ENCODE measurements at regions not wholly inside any gene's neighbourhood (a gene's known extent, or its start where the extent isn't known, plus 50 kb on each side); places are given as distances from the start of the nearest gene placed in this dataset.

DNA sequence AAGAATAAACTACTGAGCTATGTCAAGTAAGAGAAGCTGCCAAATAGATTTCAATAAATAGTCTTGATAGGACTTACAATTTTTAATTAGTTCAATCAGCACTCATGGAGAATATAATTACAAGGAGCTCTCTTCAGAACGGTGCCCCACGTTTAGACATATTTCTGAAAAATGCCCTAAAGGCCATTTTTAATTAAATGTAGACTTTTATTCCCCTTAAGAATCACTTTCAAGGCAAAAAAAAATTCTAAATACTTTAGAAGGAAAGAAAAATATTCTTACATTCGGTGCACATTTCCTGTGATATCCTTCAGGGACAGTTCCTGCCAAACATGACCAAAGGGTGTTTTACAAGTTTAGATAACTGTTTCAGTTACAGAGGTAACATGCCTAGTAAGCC is 202.5 kb upstream of the CDH7 start:
- intact Hi-C loops (cut with micrococcal nuclease), result no loop called here

GRCh38 chr18:65547046-65547445 is 203.8 kb upstream of the CDH7 start:
- intact Hi-C loops (cut with micrococcal nuclease), result no loop called here

DNA sequence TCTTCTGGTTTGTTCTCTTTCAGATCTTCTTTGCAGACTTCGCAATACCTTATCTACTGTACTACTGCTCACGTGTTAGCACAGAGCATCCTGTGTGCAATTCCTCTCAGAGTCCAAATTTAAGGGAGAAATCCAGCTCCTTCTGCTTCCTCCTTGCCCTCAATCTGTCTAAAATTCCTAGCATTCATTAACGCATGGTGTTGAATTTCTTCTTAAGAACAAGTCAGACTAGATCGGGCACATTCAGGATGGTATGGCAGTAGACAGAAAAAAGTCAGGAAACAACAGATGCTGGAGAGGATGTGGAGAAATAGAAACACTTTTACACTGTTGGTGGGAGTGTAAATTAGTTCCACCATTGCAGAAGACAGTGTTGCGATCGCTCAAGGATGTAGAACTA is 206.1 kb upstream of the CDH7 start:
- intact Hi-C loops (cut with micrococcal nuclease), result no loop called here

DNA sequence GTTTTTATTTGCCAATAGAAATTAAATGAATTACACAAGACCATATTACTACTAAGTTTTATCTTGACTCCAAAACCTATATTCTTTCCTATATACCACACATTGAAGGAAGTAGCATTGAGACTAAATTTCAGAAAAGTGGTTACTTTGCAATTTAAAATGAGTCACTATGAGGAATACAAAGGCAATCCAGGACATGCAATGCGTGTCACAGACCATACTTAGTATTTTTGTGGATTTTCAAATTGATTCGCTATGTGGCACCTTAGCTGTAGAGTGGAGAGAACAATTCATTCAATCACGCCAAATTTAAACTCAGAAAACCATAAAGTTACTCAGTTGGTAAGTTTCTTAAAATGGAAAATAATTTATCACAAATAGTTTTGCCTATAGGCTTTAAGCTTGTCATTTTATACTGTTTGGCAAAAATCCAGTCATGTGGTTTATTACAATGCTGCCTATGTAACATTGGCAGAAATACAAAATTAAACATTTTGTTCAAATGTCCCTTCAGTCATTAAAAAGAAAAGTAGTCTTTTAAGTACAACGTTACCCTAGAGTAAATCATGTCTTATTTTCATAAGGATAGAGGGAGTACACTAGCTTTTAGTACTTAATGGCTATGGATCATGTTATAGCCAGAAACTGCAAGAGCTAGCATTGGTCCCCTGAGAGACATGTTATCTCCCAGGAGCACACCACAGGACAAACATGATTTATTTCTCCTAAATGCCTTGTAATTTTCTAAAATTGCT is 222.8 kb upstream of the CDH7 start:
- intact Hi-C loops (cut with micrococcal nuclease), result no loop called here

DNA sequence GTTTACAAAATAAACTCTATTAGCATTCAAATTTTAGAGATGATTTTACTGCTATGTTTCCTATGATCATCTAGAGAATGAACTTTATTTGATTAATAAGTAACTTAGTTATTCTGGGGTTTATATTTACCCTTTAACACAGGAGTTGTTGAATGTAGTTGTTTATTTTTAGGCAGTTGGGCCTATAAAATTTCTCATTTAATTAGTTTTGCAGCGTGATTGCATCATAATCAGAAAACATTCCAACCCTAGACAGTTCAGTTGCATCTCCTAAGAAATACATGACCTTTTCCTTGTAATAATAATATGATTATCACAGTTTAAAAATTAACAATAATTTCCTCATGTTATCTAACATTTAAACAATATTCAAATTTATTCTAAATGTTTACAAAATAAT is 224.7 kb upstream of the CDH7 start:
- intact Hi-C loops (cut with micrococcal nuclease), result no loop called here

- intact Hi-C loops (cut with micrococcal nuclease), result no loop called here
Observed at GRCh38 chr18:65523461-65523860, 227.4 kb upstream of the CDH7 start.

DNA sequence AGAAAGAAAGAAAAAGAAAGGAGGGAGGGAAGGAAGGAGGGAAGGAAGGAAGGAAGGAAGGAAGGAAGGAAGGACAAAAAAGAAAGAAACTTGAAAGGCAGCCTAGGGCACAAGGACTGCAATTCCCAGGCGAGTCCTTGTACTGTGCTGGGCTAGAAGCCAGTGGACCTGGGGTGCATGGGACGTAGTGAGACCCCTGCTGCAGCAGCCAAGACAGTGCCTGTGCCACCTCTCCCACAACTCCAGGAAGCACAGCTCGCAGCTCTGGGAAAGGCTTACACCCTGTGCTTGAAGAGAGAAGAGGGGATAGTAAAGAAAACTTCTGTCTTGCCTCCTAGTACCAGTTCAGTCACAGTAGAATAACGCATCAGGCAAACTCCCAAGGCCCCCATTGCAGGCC is 227.9 kb upstream of the CDH7 start:
- intact Hi-C loops (cut with micrococcal nuclease), result no loop called here

GRCh38 chr18:65516209-65516608 is 234.6 kb upstream of the CDH7 start:
- intact Hi-C loops (cut with micrococcal nuclease), result no loop called here

GRCh38 chr18:65498605-65499004 is 252.2 kb upstream of the CDH7 start:
- intact Hi-C loops (cut with micrococcal nuclease), result no loop called here

DNA sequence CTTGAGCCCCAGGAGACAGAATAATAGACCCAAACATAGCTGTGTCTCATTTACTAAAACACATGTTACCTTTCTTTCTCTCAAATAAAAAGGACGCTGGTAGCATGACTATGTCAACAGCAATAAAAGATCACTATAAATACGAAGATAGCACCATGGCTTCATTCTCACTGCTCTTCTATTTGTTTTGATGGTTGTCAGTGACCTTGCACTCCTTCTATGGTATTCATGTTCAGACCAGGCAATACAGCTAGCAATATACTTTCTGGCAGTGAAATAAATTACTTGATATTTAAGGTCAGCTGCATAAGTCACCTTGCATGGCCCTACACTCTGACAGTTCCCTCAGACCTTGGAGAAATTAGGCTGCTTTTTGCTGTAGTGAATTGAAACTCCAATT is 263.2 kb upstream of the CDH7 start:
- intact Hi-C loops (cut with micrococcal nuclease), result no loop called here

GRCh38 chr18:65477455-65477854 is 273.4 kb upstream of the CDH7 start:
- intact Hi-C loops (cut with micrococcal nuclease), result no loop called here

DNA sequence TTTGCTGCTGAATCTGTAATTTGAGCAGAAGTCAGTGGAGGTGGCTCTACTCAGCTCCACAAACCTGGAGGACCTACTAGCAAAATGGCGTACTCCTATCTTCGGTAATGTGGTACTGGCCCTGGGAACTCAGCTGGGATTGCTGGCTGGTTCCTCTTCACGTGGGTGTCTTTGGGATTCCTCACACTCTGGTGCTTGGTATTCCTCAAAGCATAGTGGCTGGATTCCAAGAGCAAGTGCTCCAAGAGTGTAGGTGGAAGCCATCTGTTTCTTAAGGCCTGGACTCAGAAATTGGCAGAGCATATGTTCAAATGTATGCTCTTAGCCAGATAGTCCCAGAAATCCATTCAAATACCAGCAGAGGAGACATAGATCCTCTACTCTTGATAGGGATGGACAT is 281.9 kb upstream of the CDH7 start:
- intact Hi-C loops (cut with micrococcal nuclease), result no loop called here

DNA sequence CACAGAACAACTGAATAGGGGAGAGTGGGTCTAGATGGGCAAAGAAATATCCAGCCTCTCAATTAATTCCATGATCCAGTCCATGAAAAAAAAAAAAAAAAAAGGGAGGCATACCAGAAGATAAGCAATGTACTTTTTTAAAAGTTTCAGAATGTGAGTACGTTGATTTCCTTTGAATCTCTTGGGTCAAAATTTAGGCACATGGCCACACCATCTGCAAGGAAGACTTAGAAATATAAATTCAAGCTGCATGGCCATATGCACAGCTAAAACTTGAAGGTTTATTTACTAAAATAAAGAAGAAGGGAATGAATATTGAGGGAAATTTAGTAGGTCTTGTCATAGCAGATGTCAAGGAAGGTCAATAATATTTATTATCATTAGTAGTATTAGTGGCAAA is 286.5 kb upstream of the CDH7 start:
- intact Hi-C loops (cut with micrococcal nuclease), result no loop called here

GRCh38 chr18:65459741-65460140 is 291.1 kb upstream of the CDH7 start:
- intact Hi-C loops (cut with micrococcal nuclease), result no loop called here

DNA sequence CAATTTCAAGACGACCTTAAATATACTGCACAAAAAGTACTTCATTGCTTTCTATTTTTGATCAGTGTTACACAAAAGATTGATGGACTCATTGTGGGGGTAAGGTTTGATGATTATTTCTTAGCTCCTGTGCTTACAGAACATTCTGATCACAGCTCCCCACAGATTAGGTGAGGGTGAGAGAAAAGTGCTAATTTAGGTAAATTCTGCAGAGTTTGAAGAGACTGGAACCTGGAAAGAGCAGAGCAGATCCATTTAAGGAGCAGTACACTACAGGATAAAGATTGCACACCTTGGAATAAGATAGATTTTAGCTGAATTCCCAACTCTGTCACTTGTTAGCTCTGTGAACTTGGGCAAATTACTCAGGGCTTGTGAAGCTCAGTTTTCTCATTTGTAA is 291.9 kb upstream of the CDH7 start:
- intact Hi-C loops (cut with micrococcal nuclease), result no loop called here

DNA sequence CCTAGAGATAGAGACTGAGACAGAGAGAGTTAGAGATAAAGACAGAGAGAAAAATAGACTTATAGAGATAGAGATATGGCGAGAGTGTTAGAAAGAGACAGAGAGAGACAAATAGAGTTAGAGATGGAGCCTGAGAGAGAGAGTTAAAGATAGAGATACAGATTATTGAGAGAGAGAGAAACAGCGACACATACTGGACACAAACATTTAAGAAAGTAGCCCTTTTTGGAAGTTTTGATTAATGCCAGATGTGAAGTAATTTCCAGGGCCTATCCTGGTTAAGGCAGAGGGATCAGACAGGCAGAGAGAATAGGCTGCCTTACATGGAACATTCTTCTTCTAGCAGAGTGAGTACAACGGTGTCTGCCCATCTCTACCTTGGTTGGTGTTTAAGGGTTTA is 311.6 kb upstream of the CDH7 start:
- intact Hi-C loops (cut with micrococcal nuclease), result no loop called here

DNA sequence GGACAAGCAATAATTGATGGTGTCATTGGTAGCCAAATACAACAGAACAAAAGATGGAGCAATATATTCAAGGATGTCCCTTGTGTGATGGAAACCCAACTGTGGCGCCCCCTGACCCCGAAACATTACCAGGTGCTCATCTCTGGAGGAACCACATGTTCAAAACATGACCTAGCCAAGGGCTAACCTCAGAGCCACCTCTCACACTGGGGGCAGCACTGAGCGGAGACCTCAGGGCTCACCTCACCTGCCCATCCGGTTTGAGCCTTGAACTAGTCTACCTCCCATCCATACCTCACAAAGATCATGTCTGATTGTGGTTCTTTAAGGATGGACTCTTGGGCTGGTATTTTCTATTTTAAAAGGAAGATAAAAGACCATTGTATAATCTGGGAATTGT is 314.4 kb upstream of the CDH7 start:
- intact Hi-C loops (cut with micrococcal nuclease), result no loop called here

- intact Hi-C loops (cut with micrococcal nuclease), result no loop called here
Observed at GRCh38 chr18:65435534-65435933, 315.3 kb upstream of the CDH7 start.

DNA sequence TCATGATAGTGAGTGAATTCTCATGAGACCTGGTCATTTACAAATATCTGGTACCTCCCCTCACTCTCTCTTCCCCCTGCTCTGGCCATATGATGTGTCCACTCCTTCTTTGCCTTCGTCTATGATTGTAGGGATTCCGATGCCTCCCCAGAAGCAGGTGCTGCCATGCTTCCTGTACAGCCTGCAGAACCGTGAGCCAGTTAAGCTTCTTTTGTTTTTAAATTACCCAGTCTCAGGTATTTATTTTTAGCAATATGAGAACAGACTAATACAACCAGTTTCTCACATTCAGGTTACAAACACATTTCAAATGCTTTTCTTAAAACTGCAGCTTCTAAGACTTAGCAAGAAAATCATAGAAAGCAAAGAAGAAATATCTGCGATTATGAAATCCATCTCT is 321.2 kb upstream of the CDH7 start:
- intact Hi-C loops (cut with micrococcal nuclease), result no loop called here

GRCh38 chr18:65425366-65425765 is 325.4 kb upstream of the CDH7 start:
- intact Hi-C loops (cut with micrococcal nuclease), result no loop called here

DNA sequence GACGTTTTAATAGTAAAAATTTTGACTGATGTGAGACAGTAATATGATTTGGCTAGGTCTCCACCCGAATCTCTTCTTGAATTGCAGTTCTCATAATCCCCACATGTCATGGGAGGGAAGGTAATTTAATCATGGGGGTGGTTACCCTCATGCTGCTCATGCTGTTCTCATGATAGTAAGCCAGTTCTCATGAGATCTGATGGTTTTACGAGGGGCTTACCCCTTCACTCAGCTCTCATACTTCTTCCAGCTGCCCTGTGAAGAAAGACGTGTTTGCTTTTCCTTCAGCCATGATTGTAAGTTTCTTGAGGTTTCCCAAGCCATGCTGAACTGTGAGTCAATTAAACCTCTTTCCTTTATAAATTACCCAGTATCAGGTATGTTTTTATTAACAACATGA is 327.0 kb upstream of the CDH7 start:
- intact Hi-C loops (cut with micrococcal nuclease), result no loop called here

- intact Hi-C loops (cut with micrococcal nuclease), result no loop called here
Observed at GRCh38 chr18:65422544-65423136, 328.2 kb upstream of the CDH7 start.

DNA sequence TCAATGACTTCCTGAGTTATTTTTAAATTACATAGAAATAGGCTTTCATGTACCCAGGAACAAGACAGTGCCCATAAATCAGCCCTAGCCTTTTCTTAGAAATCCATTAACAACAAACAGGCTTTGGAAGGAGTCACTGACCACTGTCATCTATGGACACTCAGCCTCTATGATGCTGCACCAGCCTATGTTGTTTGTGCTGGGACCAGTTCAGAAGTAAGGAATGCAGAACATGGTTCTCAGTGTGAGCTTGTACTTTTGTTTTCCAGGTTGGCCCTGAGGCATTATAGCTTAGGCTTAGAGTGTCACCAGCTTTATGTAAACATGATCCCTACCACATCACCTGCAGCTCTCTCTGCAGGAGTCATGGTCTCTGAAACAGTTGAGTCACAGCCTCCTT is 335.7 kb upstream of the CDH7 start:
- intact Hi-C loops (cut with micrococcal nuclease), result no loop called here

DNA sequence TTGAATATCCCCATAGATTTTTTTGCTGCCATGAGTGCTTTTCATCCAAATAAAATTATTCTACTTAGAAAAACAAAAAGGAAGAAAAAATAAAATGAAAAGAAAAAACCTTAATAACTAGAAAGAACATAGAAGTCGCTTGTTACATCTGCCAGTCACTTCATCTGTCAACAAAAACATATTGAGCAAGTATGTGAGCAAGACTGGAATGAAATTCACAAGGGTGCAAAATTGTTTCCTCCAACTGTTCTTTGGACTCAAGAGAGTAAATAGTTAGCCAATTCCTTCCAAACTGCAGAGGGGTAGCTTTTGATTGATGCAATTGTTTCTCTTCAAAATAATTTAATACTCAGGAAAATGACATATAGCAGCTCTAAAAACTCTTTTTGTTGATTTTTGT is 336.3 kb upstream of the CDH7 start:
- intact Hi-C loops (cut with micrococcal nuclease), result no loop called here

Data from T-helper 2 cell treated with Interferon-gamma antibody and Interleukin-4, amounts not matched to agents 100 ng/mL and 5 ng/mL, for 36 hours (primary cell).